Liver (tissue), 8 donors: ENCODE measurements at regions not wholly inside any gene's neighbourhood (a gene's known extent, or its start where the extent isn't known, plus 50 kb on each side); places are given as distances from the start of the nearest gene placed in this dataset.

ENCODE experiments used
- DNase-seq: peaks from one replicate; pipeline ENCODE4 v3.0.0-alpha.2; 2017; ENCODE audit warnings: low spot score
- H3K27ac ChIP-seq, 2 donors: one replicate each; pipeline ENCODE4 v1.7.0; 2013; ENCODE audit warnings: inconsistent platforms in 2 of 2, low read length in 2 of 2, control low read depth in 1 of 2, low read depth in 1 of 2, mild to moderate bottlenecking in 1 of 2
- H3K27me3 ChIP-seq, 4 donors: one replicate each; pipeline versions ENCODE4 v1.6.1 to v1.7.0; 2013; ENCODE audit warnings: low read length in 3 of 4, inconsistent platforms in 1 of 4, mild to moderate bottlenecking in 1 of 4, moderate library complexity in 1 of 4; ENCODE audit not compliant: control insufficient read depth in 4 of 4, insufficient read depth in 4 of 4
- H3K36me3 ChIP-seq, 4 donors: one replicate each; pipeline versions ENCODE4 v1.6.1 to v1.7.0; 2013; ENCODE audit warnings: low read length in 3 of 4, mild to moderate bottlenecking in 3 of 4, low read depth in 1 of 4, moderate library complexity in 1 of 4; ENCODE audit not compliant: control insufficient read depth in 4 of 4, insufficient read depth in 3 of 4
- H3K4me1 ChIP-seq, 4 donors: one replicate each; pipeline versions ENCODE4 v1.6.1 to v1.7.0; 2013; ENCODE audit warnings: low read length in 3 of 4, mild to moderate bottlenecking in 3 of 4, moderate library complexity in 1 of 4; ENCODE audit not compliant: control insufficient read depth in 4 of 4, insufficient read depth in 4 of 4
- H3K4me3 ChIP-seq, 3 donors: one replicate each; pipeline versions ENCODE4 v1.6.1 to v1.7.0; 2013; ENCODE audit warnings: low read length in 3 of 3, control low read depth in 1 of 3, low read depth in 1 of 3, mild to moderate bottlenecking in 1 of 3
- H3K9ac ChIP-seq, 2 donors: one replicate each; pipeline ENCODE4 v1.7.0; 2013; ENCODE audit warnings: low read length in 2 of 2, mild to moderate bottlenecking in 2 of 2, moderate library complexity in 2 of 2, control low read depth in 1 of 2, low read depth in 1 of 2
- H3K9me3 ChIP-seq, 4 donors: one replicate each; pipeline versions ENCODE4 v1.6.1 to v1.7.0; 2013; ENCODE audit warnings: low read length in 3 of 4; ENCODE audit not compliant: control insufficient read depth in 4 of 4
- ATF3 ChIP-seq: IDR thresholded peaks from 2 replicates; pipeline ENCODE4 v1.6.1; 2016; ENCODE audit warnings: antibody characterized with exemption
- CTCF ChIP-seq: fragments of 150-350 bp; IDR thresholded peaks from 2 replicates; pipeline ENCODE4 v1.5.1; 2017; ENCODE audit warnings: improper control_type of control experiment, low read depth, low read length; ENCODE audit not compliant: missing input control
- EGR1 ChIP-seq, 2 donors: IDR thresholded peaks; 2 replicates each; pipeline ENCODE4 v1.6.1; 2016 to 2018; ENCODE audit warnings: antibody characterized with exemption in 2 of 2, low read depth in 2 of 2
- FOXA1 ChIP-seq: IDR thresholded peaks from 2 replicates; pipeline ENCODE4 v1.6.1; 2016; ENCODE audit warnings: antibody characterized with exemption
- FOXA2 ChIP-seq: IDR thresholded peaks from 2 replicates; pipeline ENCODE4 v1.6.1; 2016; ENCODE audit warnings: antibody characterized with exemption
- GABPA ChIP-seq, 2 donors: IDR thresholded peaks in 1 of 2; conservative IDR thresholded peaks in 1 of 2; 2 replicates each; pipeline ENCODE4 v1.6.1; 2016; ENCODE audit warnings: antibody characterized with exemption in 2 of 2, mild to moderate bottlenecking in 1 of 2, moderate library complexity in 1 of 2
- HNF4A ChIP-seq, 2 donors: conservative IDR thresholded peaks; 2 replicates each; pipeline ENCODE4 v1.6.1; 2016; ENCODE audit warnings: antibody characterized with exemption in 2 of 2, mild to moderate bottlenecking in 2 of 2
- HNF4G ChIP-seq: IDR thresholded peaks from 2 replicates; pipeline ENCODE4 v1.6.1; 2016; ENCODE audit warnings: antibody characterized with exemption
- JUND ChIP-seq, 2 donors: IDR thresholded peaks; 2 replicates each; pipeline ENCODE4 v1.6.1; 2016; ENCODE audit warnings: antibody characterized with exemption in 2 of 2
- MAX ChIP-seq: IDR thresholded peaks from 2 replicates; pipeline ENCODE4 v1.6.1; 2016; ENCODE audit warnings: antibody characterized with exemption
- NR2F2 ChIP-seq: IDR thresholded peaks from 2 replicates; pipeline ENCODE4 v1.6.1; 2016; ENCODE audit warnings: antibody characterized with exemption
- RAD21 ChIP-seq, 2 donors: IDR thresholded peaks; 2 replicates each; pipeline ENCODE4 v1.6.1; 2016; ENCODE audit warnings: antibody characterized with exemption in 2 of 2, mild to moderate bottlenecking in 2 of 2
- REST ChIP-seq: IDR thresholded peaks from 2 replicates; pipeline ENCODE4 v1.6.1; 2016; ENCODE audit warnings: antibody characterized with exemption, mild to moderate bottlenecking
- RXRA ChIP-seq, 2 donors: IDR thresholded peaks; 2 replicates each; pipeline ENCODE4 v1.6.1; 2017 to 2018; ENCODE audit warnings: antibody characterized with exemption in 2 of 2, mild to moderate bottlenecking in 1 of 2
- SP1 ChIP-seq: IDR thresholded peaks from 2 replicates; pipeline ENCODE4 v1.6.1; 2018; ENCODE audit warnings: antibody characterized with exemption, mild to moderate bottlenecking
- TAF1 ChIP-seq: conservative IDR thresholded peaks from 2 replicates; pipeline ENCODE4 v1.6.1; 2016; ENCODE audit warnings: antibody characterized with exemption, mild to moderate bottlenecking
- YY1 ChIP-seq: IDR thresholded peaks from 2 replicates; pipeline ENCODE4 v1.6.1; 2016; ENCODE audit warnings: antibody characterized with exemption, mild to moderate bottlenecking
- ZBTB33 ChIP-seq: IDR thresholded peaks from 2 replicates; pipeline ENCODE4 v1.6.1; 2016; ENCODE audit warnings: antibody characterized with exemption
- WGBS: extraction: QIAGEN DNeasy Blood & Tissue Kit; methylation state at CpG from one replicate; pipeline ENCODE4 v1.1.7; 2013; 5-methylcytosine and 5-hydroxymethylcytosine counted together
- donor health status: healthy.
- donor health status: healthy.
- donor health status: healthy.
- donor health status: healthy.
- donor health status: healthy.

- 76% methylated on average over 2 of the region's 2 CpGs for WGBS
- no peak overlapping the region for H3K4me3 ChIP-seq
- TF ChIP-seq SP1 (no peak), TAF1 (no peak), FOXA2 (no peak), MAX (no peak), YY1 (no peak), NR2F2 (no peak), ATF3 (no peak), CTCF (no peak), HNF4G (no peak), HNF4A (conservative IDR thresholded peaks at IDR 0.05) (no peak), FOXA1 (no peak), GABPA (IDR thresholded peaks at IDR 0.05 in 1 of 2, conservative IDR thresholded peaks at IDR 0.05 in 1 of 2) (no peak), ZBTB33 (no peak), RXRA (IDR thresholded peaks at IDR 0.05) (no peak), RAD21 (IDR thresholded peaks at IDR 0.05) (no peak), JUND (IDR thresholded peaks at IDR 0.05) (no peak), REST (no peak), EGR1 (IDR thresholded peaks at IDR 0.05; ENCODE audit: low read depth in 2 of 2) (no peak)
- H3K27me3 ChIP-seq, result no peaks in the 10 kb centered on the region
- H3K4me1 ChIP-seq, result no peaks in the 10 kb centered on the region
- no peaks in the 10 kb centered on the region for H3K9me3 ChIP-seq
- H3K27ac ChIP-seq, result no peak overlapping the region
- no peak overlapping the region for H3K9ac ChIP-seq
- H3K36me3 ChIP-seq, result no peaks in the 10 kb centered on the region
- no peak for DNase-seq
These were observed 539.1 kb downstream of the SI start for GRCh38 chr3:164539215-164539614.

- Histone ChIP-seq H3K27me3 (no peaks in the 10 kb centered on the region), H3K4me3 (no peak overlapping the region), H3K4me1 (peaks cover 0 to 3% (median 0%) of the 10 kb centered on the region in 4 donors), H3K9me3 (no peaks in the 10 kb centered on the region), H3K9ac (no peak overlapping the region), H3K36me3 (no peaks in the 10 kb centered on the region), H3K27ac (no peak overlapping the region)
- no peak for DNase-seq
- TF ChIP-seq TAF1 (no peak), REST (no peak), HNF4A (conservative IDR thresholded peaks at IDR 0.05) (no peak), MAX (no peak), JUND (IDR thresholded peaks at IDR 0.05) (no peak), SP1 (no peak), ATF3 (no peak), CTCF (no peak)
These were observed 540.8 kb downstream of the SI start for GRCh38 chr3:164537485-164537884.
